Activated CD8-positive, alpha-beta memory T cell treated with anti-CD3 and anti-CD28 coated beads for 48 hours (primary cell): ENCODE measurements at regions not wholly inside any gene's neighbourhood (a gene's known extent, or its start where the extent isn't known, plus 50 kb on each side); places are given as distances from the start of the nearest gene placed in this dataset.
"Not testable (repeated sequence)": the region's sequence is repeated elsewhere in the genome, so short reads cannot be mapped to it uniquely, and the experiment has no call there.

Experiments
- DNase-seq, 3 experiments: peaks; one replicate each; pipeline ENCODE4 v3.0.0-alpha.2; 2020; ENCODE audit warnings: low read depth in 2 of 3, low spot score in 2 of 3

GRCh38 chr1:5688081-5689077 is 303.8 kb downstream of the NPHP4 start:
- no peak for DNase-seq

- no peak for DNase-seq
These were observed 305.1 kb downstream of the NPHP4 start for GRCh38 chr1:5686925-5687706.

- no peak for DNase-seq
These were observed 306.0 kb downstream of the NPHP4 start for GRCh38 chr1:5686195-5686594.

GRCh38 chr1:5685446-5686040 is 306.7 kb downstream of the NPHP4 start:
- DNase-seq, result no peak

- DNase-seq, result no peak
These were observed 307.4 kb downstream of the NPHP4 start for GRCh38 chr1:5684791-5685190.

- DNase-seq, result no peak
These were observed 308.8 kb downstream of the NPHP4 start for GRCh38 chr1:5683446-5683845.

- DNase-seq, result no peak
These were observed 309.5 kb downstream of the NPHP4 start for GRCh38 chr1:5682626-5683225.

- DNase-seq, result no peak
These were observed 310.6 kb downstream of the NPHP4 start for GRCh38 chr1:5681654-5682053.

GRCh38 chr1:5680600-5680999 is 311.6 kb downstream of the NPHP4 start:
- no peak for DNase-seq

GRCh38 chr1:5678759-5679158 is 313.5 kb downstream of the NPHP4 start:
- no peak for DNase-seq

GRCh38 chr1:5672355-5672754 is 319.9 kb downstream of the NPHP4 start:
- DNase-seq, result not testable (repeated sequence)

GRCh38 chr1:5670590-5671350 is 321.5 kb downstream of the NPHP4 start:
- no peak for DNase-seq

GRCh38 chr1:5667513-5668325 is 324.5 kb downstream of the NPHP4 start:
- DNase-seq, result no peak

GRCh38 chr1:5664906-5665875 is 327.0 kb downstream of the NPHP4 start:
- DNase-seq, result no peak

- DNase-seq, result no peak
These were observed 328.0 kb downstream of the NPHP4 start for GRCh38 chr1:5664081-5664768.

- DNase-seq, result no peak
These were observed 329.5 kb downstream of the NPHP4 start for GRCh38 chr1:5662744-5663126.

- no peak for DNase-seq
These were observed 330.0 kb downstream of the NPHP4 start for GRCh38 chr1:5662086-5662743.
